GM19468 (cell line): ENCODE measurements at regions not wholly inside any gene's neighbourhood (a gene's known extent, or its start where the extent isn't known, plus 50 kb on each side); places are given as distances from the start of the nearest gene placed in this dataset.
"Not testable (repeated sequence)": the region's sequence is repeated elsewhere in the genome, so short reads cannot be mapped to it uniquely, and the experiment has no call there.

ENCODE experiments used
- ATAC-seq: cut with Tn5 transposase; IDR thresholded peaks from one replicate; pipeline ENCODE4 v1.9.1; 2021; ENCODE audit warnings: mild to moderate bottlenecking, moderate library complexity, moderate number of reproducible peaks; ENCODE audit not compliant: unreplicated experiment; ENCODE audit errors: extremely low read depth

- ATAC-seq, result no peak
Measured at GRCh38 chr5:125969011-125969813, 454.0 kb upstream of the GRAMD2B start.

- no peak for ATAC-seq
Measured at GRCh38 chr5:125969814-125970171, 453.4 kb upstream of the GRAMD2B start.

GRCh38 chr5:125970631-125971307 lies 452.4 kb upstream of the GRAMD2B start:
- no peak for ATAC-seq

- no peak for ATAC-seq
Measured at GRCh38 chr5:125972706-125973105, 450.5 kb upstream of the GRAMD2B start.

GRCh38 chr5:125974679-125975078 lies 448.5 kb upstream of the GRAMD2B start:
- no peak for ATAC-seq

GRCh38 chr5:125976421-125977000 lies 446.7 kb upstream of the GRAMD2B start:
- no peak for ATAC-seq

GRCh38 chr5:125978015-125978414 lies 445.2 kb upstream of the GRAMD2B start:
- no peak for ATAC-seq

- ATAC-seq, result no peak
Measured at GRCh38 chr5:125979636-125980035, 443.6 kb upstream of the GRAMD2B start.

GRCh38 chr5:125981016-125981415 lies 442.2 kb upstream of the GRAMD2B start:
- no peak for ATAC-seq

GRCh38 chr5:125987677-125988255 lies 435.4 kb upstream of the GRAMD2B start:
- ATAC-seq, result no peak

GRCh38 chr5:125992050-125992449 lies 431.2 kb upstream of the GRAMD2B start:
- no peak for ATAC-seq

GRCh38 chr5:125999271-126000030 lies 423.8 kb upstream of the GRAMD2B start:
- not testable (repeated sequence) for ATAC-seq

- ATAC-seq, result no peak
Measured at GRCh38 chr5:126000507-126000906, 422.7 kb upstream of the GRAMD2B start.

GRCh38 chr5:126002222-126002897 lies 420.8 kb upstream of the GRAMD2B start:
- no peak for ATAC-seq

- ATAC-seq, result no peak
Measured at GRCh38 chr5:126003309-126003708, 419.9 kb upstream of the GRAMD2B start.

GRCh38 chr5:126004636-126005035 lies 418.6 kb upstream of the GRAMD2B start:
- no peak for ATAC-seq

GRCh38 chr5:126007841-126008240 lies 415.4 kb upstream of the GRAMD2B start:
- no peak for ATAC-seq

- ATAC-seq, result no peak
Measured at GRCh38 chr5:126009566-126009965, 413.6 kb upstream of the GRAMD2B start.

GRCh38 chr5:126011526-126011925 lies 411.7 kb upstream of the GRAMD2B start:
- not testable (repeated sequence) for ATAC-seq

- no peak for ATAC-seq
Measured at GRCh38 chr5:126014676-126015075, 408.5 kb upstream of the GRAMD2B start.
